ENCODE measurements at regions not wholly inside any gene's neighbourhood (a gene's known extent, or its start where the extent isn't known, plus 50 kb on each side); places are given as distances from the start of the nearest gene placed in this dataset.
A peak's percentile ranks its signal among the peaks of the same experiment; 100 is the strongest.

DNA sequence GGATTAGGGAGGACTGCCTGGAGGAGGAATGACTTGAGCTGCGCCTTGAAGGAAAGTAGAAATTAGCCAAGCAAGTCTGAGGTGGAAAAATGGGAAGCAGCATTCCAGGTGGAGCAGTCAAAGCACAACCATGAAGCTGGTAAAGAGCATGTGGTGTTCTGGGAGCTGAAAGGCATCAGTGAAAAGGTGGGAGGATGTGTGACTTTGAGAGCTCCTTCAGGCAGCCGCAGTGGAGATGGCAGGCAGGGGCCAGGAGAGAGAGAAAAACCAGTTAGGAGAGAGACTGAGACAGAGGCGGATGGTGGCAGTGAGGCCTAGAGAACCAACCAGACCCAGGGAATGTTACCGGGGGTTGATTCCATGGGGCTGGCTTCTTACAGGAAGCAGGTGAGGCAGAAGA is 393.4 kb downstream of the MIAT start:
- H3K36me3 Mint-ChIP-seq: no peaks in the 10 kb centered on the region
- no peak for DNase-seq
- H3K27me3 Mint-ChIP-seq: peaks cover 19% of the 10 kb centered on the region in 2 donors
- H3K4me1 Mint-ChIP-seq: no peaks in the 10 kb centered on the region
- H3K4me3 Mint-ChIP-seq: no peak overlapping the region
- H3K9me3 Mint-ChIP-seq: no peaks in the 10 kb centered on the region
- H3K27ac Mint-ChIP-seq: no peak overlapping the region
- no peak for ATAC-seq (replicated peaks)

DNA sequence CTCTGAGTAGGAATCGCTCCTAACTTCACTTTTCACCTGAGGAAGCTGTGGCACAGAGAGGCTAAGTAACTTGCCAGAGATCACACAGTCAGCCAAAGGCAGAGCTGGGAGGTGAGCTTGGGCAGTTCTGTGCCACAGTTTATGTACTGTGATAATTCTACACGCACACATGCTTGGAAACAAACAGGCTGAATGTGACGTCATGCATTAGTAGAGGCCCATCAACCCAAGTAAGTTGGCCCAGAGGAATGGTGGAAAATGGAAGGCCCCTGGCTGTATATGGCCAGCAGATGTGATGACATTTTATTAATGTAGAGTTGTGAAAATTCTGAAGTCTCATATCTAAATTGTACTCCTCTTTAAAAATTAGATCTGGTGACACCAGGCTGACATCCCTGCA is 394.0 kb downstream of the MIAT start:
- Mint-ChIP-seq H3K4me3 (no peak overlapping the region), H3K9me3 (no peaks in the 10 kb centered on the region), H3K27me3 (peaks cover 19 to 22% of the 10 kb centered on the region in 2 donors), H3K4me1 (no peaks in the 10 kb centered on the region), H3K27ac (no peak overlapping the region), H3K36me3 (no peaks in the 10 kb centered on the region)
- ATAC-seq (replicated peaks) (no peak), DNase-seq (no peak)

DNA sequence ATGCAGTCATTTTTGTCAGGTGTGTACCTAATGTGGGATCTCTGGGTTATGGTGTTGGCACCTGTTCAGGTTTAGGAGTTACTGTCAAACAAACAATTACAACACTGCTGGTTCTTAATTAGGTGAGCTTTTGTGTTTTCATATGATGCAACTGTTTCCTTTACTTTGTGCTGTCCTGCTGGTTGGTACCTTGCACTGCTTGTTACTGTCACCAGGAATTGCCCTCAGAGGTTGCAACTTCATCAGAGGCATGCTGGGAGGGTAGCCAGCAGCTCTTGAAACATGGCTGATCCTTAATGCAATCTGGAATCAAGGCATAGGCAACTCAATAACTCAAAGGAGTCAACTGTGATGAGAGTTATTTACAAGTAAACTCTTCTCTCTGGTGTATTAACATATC is 400.3 kb downstream of the MIAT start:
- Mint-ChIP-seq H3K9me3 (no peaks in the 10 kb centered on the region), H3K4me1 (no peaks in the 10 kb centered on the region), H3K4me3 (no peak overlapping the region), H3K27me3 (peaks cover 9 to 30% of the 10 kb centered on the region in 2 donors), H3K36me3 (no peaks in the 10 kb centered on the region), H3K27ac (no peak overlapping the region)
- ATAC-seq (replicated peaks): no peak
- no peak for DNase-seq

DNA sequence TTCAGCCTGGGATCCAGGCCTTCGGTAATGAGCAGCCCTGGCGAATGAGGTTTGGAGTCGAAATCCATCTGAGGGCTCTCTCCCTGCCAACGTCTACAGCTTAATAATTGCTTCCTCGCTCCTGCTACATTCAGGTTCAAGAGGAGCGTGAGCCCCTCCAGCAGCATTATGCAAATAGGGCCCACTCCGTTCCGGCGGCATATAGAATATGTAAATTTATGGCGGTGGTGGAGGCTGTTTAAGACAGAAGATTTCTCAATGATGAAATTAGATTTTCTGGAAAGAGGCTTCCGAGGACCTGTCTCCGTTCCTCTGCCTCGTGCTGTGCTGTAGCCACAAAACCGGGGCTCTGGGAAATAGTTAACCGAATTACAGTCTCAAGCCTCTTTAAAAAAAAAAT is 402.8 kb downstream of the MIAT start:
- DNase-seq (no peak), ATAC-seq (replicated peaks) (no peak)
- Mint-ChIP-seq H3K27me3 (peaks cover 12 to 35% of the 10 kb centered on the region in 2 donors), H3K36me3 (no peaks in the 10 kb centered on the region), H3K27ac (no peak overlapping the region), H3K4me3 (no peak overlapping the region), H3K4me1 (no peaks in the 10 kb centered on the region), H3K9me3 (no peaks in the 10 kb centered on the region)

DNA sequence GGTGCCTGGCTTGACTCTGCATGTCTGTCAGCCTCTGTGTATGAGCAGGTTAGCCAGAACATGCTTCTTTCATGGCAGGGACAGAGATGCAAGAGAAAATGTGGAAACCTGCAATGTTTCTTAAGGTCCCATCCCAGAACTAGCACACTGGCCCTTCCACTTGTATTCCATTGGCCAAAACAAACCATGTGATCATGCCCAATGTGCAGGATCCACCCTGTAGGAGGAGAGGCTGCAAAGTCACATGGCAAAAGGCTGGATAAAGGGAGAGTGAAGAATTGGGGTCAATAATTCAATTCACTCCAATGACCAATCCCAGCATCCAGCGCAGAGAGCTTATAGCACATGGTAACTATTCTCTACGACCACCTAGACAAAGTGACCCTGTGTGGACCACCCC is 405.5 kb downstream of the MIAT start:
- H3K27ac Mint-ChIP-seq: no peak overlapping the region
- ATAC-seq (replicated peaks) (no peak), DNase-seq (no peak)
- no peaks in the 10 kb centered on the region for H3K4me1 Mint-ChIP-seq
- H3K36me3 Mint-ChIP-seq: no peaks in the 10 kb centered on the region
- H3K4me3 Mint-ChIP-seq: no peak overlapping the region
- H3K27me3 Mint-ChIP-seq: peaks cover 25 to 48% of the 10 kb centered on the region in 2 donors
- peaks cover 0 to 2% of the 10 kb centered on the region in 2 donors for H3K9me3 Mint-ChIP-seq

DNA sequence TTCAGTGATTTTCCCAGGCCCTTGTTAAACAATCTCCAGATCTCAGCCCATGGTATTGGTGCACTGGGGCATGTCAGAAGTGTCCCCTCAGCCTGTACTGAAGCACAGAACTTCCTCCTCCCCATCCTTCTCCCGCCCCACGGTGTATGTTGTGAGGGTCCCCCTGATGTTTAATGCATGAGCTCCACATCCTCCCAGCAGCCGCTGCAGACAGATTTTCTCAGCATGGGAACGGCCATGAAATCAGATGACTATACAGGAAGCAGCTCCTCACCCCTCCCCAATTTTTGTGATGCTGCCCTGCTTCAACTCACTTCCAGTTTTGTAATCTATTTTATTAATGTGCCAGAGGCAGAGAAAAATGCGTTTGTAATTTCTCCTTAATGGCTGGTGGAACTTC is 406.0 kb downstream of the MIAT start:
- DNase-seq (no peak), ATAC-seq (replicated peaks) (no peak)
- Mint-ChIP-seq H3K27me3 (peaks cover 27 to 53% of the 10 kb centered on the region in 2 donors), H3K9me3 (peaks cover 0 to 2% of the 10 kb centered on the region in 2 donors), H3K27ac (no peak overlapping the region), H3K36me3 (no peaks in the 10 kb centered on the region), H3K4me1 (no peaks in the 10 kb centered on the region), H3K4me3 (no peak overlapping the region)

DNA sequence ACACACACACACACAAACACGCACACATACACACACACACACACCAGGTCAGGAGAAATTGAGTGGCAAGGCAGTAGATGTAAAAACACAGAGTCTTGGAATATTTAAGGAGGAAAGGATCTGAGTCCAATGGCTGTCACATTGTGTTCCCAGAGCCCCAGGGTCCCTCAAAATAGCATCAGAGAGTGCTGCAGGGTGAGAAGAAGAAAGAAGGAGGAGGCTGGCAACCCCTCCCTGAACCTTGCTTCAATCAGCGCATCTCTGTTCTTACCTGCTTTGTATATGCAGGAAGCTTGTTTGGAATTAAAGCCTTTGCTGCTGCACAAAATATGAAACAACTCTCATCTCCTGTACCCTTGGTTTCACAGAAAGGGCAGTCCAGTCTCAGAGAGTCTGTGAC is 406.5 kb downstream of the MIAT start:
- peaks cover 27 to 54% of the 10 kb centered on the region in 2 donors for H3K27me3 Mint-ChIP-seq
- H3K4me3 Mint-ChIP-seq: no peak overlapping the region
- ATAC-seq (replicated peaks) (no peak), DNase-seq (no peak)
- no peaks in the 10 kb centered on the region for H3K4me1 Mint-ChIP-seq
- no peaks in the 10 kb centered on the region for H3K36me3 Mint-ChIP-seq
- H3K9me3 Mint-ChIP-seq: peaks cover 0 to 2% of the 10 kb centered on the region in 2 donors
- no peak overlapping the region for H3K27ac Mint-ChIP-seq

DNA sequence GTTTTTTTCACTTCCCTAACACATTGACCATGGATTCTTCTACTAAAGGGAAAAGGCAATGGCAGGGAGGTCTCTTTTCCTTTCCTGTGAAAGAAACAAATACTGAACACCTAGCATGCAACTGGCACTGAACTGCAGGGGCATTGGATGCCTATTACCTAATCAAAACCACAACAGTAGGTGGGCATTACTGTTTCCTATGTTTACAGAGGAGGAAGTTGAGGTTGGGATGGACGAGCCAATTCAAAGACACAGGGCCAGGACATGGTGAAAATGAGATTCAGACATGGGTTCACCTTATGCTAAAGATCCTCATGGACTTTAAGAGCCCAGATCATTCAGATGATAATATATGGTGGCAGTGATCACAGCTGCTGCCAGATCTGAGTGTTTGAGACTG is 407.0 kb downstream of the MIAT start:
- Mint-ChIP-seq H3K9me3 (peaks cover 0 to 2% of the 10 kb centered on the region in 2 donors), H3K27ac (no peak overlapping the region)

DNA sequence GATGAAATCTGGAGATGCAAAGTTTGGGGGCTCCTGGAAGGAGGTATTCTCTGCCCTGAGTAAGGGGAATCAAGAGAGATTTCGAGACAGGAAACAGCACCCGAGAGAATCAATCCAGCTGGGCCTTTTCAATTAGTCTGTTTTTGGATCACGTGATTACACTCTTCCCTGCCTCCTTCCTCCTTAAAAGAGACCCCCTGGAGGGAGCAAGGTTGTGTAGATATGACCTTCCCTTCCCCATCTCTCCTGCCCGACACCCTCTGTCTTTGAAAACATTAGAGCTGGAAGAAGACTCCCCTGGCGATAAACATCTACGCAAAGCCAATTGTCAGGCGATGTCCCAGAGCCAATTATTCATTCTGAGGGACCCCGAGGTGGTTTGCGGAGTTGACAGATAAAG is 407.9 kb downstream of the MIAT start:
- no peak for ATAC-seq (replicated peaks)
- no peak for DNase-seq
- Mint-ChIP-seq H3K36me3 (no peaks in the 10 kb centered on the region), H3K27me3 (peaks cover 29 to 61% of the 10 kb centered on the region in 2 donors), H3K9me3 (peaks cover 2 to 4% of the 10 kb centered on the region in 2 donors), H3K4me3 (no peak overlapping the region), H3K4me1 (no peaks in the 10 kb centered on the region), H3K27ac (no peak overlapping the region)

More for the DNA sequence above, 407.0 kb downstream of the MIAT start:
- Mint-ChIP-seq H3K4me1 (no peaks in the 10 kb centered on the region), H3K4me3 (no peak overlapping the region), H3K36me3 (no peaks in the 10 kb centered on the region), H3K27me3 (peaks cover 27 to 54% of the 10 kb centered on the region in 2 donors)
- no peak for DNase-seq
- no peak for ATAC-seq (replicated peaks)

DNA sequence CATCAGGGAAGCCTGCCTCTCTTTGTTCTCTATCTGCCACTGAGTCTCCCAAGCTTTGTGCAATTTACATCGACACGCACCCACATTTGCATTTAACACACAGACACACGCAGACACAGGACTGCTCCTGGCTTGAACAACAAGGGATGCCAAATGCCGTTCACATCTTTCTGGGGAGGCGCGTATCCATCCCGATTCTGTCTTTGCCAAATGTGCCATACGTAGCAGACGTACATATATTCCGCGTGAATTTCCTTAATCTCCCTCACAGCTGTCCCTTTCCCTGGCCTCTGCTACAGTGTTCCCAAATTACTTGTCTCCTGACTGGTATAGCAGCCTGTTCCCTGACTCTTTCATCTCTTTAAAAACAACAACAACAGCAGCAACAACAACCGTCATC is 409.5 kb downstream of the MIAT start:
- no peak for DNase-seq
- H3K4me1 Mint-ChIP-seq: no peaks in the 10 kb centered on the region
- no peak for ATAC-seq (replicated peaks)
- peaks cover 2 to 4% of the 10 kb centered on the region in 2 donors for H3K9me3 Mint-ChIP-seq
- no peak overlapping the region for H3K27ac Mint-ChIP-seq
- H3K36me3 Mint-ChIP-seq: no peaks in the 10 kb centered on the region
- peaks cover 43 to 73% of the 10 kb centered on the region in 2 donors for H3K27me3 Mint-ChIP-seq
- no peak overlapping the region for H3K4me3 Mint-ChIP-seq

DNA sequence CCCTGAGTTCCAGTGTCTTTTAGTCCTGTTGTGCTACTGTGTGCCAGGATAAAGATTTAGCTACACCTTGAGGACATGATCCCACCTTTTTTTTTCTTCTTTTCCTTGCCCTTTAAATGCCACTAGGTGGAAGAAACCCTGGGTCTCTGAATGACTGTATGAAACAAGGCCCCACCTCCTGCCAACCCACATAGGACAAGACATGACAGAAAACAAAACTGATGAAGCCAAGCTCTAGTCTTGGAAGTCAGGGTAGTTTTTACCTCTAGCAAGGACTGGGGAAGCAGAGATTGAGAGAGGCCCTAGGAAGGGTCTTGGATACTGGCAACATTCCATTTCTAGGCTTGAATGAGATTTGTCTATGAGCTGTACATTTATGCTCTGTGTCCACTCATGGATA is 410.7 kb downstream of the MIAT start:
- Mint-ChIP-seq H3K27ac (no peak overlapping the region), H3K27me3 (peaks cover 45 to 67% of the 10 kb centered on the region in 2 donors), H3K4me1 (no peaks in the 10 kb centered on the region), H3K9me3 (peaks cover 2 to 4% of the 10 kb centered on the region in 2 donors), H3K4me3 (no peak overlapping the region), H3K36me3 (no peaks in the 10 kb centered on the region)
- no peak for DNase-seq
- ATAC-seq (replicated peaks): peak in 1 of 2 donors; percentile 43

DNA sequence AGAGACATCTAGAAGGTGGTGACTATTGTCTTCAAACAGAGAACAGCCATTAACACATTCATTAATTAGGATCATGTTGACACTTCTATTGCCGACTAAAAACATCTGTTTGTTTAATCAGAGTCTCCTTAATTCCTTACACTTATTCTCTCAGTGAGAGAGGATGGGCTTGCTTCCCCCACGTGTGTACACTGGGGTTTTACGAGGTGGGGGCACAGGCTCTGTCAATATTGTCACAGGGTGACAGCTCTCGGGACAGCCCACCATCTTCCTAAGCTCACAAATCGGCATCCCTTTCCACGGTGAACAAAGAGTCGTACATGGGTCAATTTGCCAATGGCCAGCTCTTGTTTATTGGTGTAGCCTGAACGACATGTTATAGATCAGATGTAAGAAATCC is 413.2 kb downstream of the MIAT start:
- H3K4me1 Mint-ChIP-seq: peaks cover 0 to under 1% of the 10 kb centered on the region in 2 donors

DNA sequence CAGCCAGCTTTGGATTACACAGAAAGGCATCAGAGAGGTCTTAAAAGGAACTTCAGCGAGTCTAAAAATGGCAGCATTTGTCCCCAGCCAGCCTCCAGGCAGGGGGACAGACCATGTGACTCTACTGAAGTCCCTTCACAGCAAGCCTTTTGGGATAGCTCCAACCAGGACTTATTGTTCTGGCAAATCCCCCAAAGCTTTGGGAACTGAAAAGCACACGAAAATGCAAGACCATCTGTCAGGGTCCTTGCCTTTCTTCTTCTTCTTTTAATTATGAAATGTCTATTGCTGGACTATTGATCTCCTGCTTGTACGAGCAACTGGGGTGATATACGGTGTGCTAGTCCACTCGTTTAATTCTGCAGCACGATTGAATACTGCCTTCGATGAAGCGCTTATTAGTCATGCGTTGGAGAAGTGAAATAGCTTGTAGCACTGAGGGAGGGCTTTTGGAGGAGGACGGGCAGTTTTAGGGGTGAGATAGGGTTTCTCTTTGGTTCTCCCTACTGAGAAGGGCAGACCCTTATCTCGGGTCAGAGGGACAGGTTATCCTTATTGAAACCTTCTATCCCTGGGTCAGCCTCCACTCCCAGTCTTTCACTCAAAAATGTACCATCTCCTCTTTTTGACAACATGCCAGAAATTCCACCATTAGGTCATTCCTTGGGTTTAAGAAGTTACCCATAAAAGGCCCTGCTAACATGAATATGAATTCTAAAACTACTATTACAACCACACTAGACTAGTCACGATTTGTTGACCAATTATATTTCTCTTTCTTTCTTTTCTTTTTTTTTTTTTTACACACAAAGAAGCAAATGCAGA is 416.4 kb downstream of the MIAT start:
- DNase-seq: no peak

More for the DNA sequence above, 413.2 kb downstream of the MIAT start:
- Mint-ChIP-seq H3K27ac (no peak overlapping the region), H3K27me3 (peaks cover 51 to 67% of the 10 kb centered on the region in 2 donors), H3K36me3 (peaks cover 0 to 2% of the 10 kb centered on the region in 2 donors), H3K9me3 (peaks cover 4 to 9% of the 10 kb centered on the region in 2 donors), H3K4me3 (no peak overlapping the region)
- DNase-seq (no peak), ATAC-seq (replicated peaks) (no peak)

DNA sequence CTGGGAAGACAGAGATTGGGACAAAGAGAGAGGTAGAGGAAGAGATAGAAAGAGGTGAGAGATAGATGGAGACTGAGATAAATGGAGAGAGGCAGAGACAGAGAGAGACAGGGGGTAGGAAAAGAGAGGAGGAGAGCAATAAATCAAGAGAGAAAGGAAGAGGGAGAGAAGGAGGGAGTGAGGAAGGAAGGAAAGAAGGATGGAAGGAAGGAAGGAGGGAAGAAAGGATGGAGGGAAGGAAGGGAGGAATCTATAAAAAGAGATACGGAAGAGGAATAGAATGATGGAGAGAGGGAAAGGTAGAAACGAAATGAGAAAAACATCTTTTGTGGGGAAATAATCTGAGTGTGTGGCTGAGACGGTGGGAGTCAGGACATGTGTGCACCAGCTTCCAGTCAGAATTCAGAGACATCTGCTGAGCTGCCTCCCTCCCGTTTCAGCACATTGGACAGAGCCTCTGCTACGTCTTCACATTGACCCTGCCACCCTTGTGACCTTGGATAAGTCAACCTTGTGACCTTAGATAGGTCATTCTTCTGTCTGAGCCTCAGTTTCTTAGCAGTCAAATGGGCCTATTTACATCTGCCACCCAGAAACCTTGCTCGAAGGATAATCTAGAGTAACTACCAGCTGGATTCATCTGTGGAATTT is 417.8 kb downstream of the MIAT start:
- Mint-ChIP-seq H3K4me1 (peaks cover 4 to 12% of the 10 kb centered on the region in 2 donors), H3K36me3 (peaks cover 0 to 2% of the 10 kb centered on the region in 2 donors), H3K27ac (no peak overlapping the region), H3K27me3 (peaks cover 46 to 58% of the 10 kb centered on the region in 2 donors), H3K4me3 (no peak overlapping the region), H3K9me3 (peaks cover 3 to 10% of the 10 kb centered on the region in 2 donors)
- ATAC-seq (replicated peaks): no peak
- DNase-seq: no peak

More for the DNA sequence above, 416.4 kb downstream of the MIAT start:
- peaks cover 7 to 10% of the 10 kb centered on the region in 2 donors for H3K9me3 Mint-ChIP-seq
- H3K36me3 Mint-ChIP-seq: peaks cover 0 to 2% of the 10 kb centered on the region in 2 donors
- H3K4me3 Mint-ChIP-seq: no peak overlapping the region
- ATAC-seq (replicated peaks): no peak
- peaks cover 4 to 12% of the 10 kb centered on the region in 2 donors for H3K4me1 Mint-ChIP-seq
- peaks cover 48 to 61% of the 10 kb centered on the region in 2 donors for H3K27me3 Mint-ChIP-seq
- no peak overlapping the region for H3K27ac Mint-ChIP-seq

DNA sequence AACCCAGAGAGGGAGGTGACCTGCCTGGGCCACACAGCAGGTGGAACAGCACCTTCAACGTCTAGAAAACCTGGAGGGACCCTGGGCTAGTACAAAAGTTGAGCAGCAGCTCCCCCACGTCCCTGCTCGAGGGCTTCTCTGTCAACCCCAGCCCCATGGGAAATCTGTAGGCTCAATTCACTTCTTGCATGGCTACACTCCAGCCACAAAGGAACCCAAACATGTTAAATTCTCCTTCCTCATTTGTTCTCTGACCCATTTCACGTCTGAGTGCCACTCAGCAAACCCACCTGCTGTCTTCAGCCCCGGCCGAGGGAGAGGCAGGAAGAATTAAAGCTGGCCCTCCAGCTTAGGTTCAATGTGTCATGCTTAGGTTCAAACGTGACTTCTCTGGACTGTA is 418.5 kb downstream of the MIAT start:
- peaks cover 4 to 12% of the 10 kb centered on the region in 2 donors for H3K4me1 Mint-ChIP-seq
- peaks cover 0 to 2% of the 10 kb centered on the region in 2 donors for H3K36me3 Mint-ChIP-seq
- peak; percentile 71 to 77 for ATAC-seq (replicated peaks)
- no peak for DNase-seq
- H3K27ac Mint-ChIP-seq: no peak overlapping the region
- H3K9me3 Mint-ChIP-seq: peaks cover 3 to 10% of the 10 kb centered on the region in 2 donors
- peaks cover 45 to 58% of the 10 kb centered on the region in 2 donors for H3K27me3 Mint-ChIP-seq
- no peak overlapping the region for H3K4me3 Mint-ChIP-seq

Measured in stimulated activated naive B cell treated with anti-CD40 and anti-IgM and Interleukin-4, amounts not matched to agents 10 μg/mL and 1 μg/mL and 100 μg/mL, for 72 hours (primary cell).